Astrocyte (in vitro differentiated cells and primary cell): ENCODE measurements at regions not wholly inside any gene's neighbourhood (a gene's known extent, or its start where the extent isn't known, plus 50 kb on each side); places are given as distances from the start of the nearest gene placed in this dataset.

Experiments used
- EZH2 ChIP-seq: IDR thresholded peaks from 2 replicates; pipeline ENCODE4 v1.6.1; 2012; ENCODE audit warnings: mild to moderate bottlenecking, low read length, inconsistent platforms; ENCODE audit not compliant: insufficient read depth
- TF ChIP-seq, protein P1 (sequence below): IDR thresholded peaks from 2 replicates; pipeline ENCODE4 v1.5.1; 2011; ENCODE audit warnings: low read depth, mild to moderate bottlenecking, inconsistent platforms, low read length, moderate library complexity; ENCODE audit not compliant: insufficient read depth

DNA sequence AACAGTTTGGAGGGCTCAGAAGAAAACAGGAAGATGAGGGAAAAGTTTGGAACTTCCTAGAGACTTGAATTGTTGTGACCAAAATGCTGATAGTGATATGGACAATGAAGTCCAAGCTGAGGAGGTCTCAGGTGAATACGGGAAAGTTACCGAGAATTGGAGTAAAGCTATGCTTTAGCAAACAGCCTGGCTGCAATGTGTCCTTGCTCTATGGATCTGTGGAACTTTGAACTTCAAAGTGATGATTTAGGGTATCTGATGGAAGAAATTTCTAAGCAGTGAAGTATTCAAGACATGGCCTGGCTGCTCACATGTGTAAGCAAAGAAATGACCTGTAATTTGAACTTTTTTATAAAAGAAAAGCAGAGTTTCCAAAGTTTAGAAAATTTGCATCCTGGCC is 240.2 kb upstream of the KLF14 start:
- TF ChIP-seq, protein P1, sequence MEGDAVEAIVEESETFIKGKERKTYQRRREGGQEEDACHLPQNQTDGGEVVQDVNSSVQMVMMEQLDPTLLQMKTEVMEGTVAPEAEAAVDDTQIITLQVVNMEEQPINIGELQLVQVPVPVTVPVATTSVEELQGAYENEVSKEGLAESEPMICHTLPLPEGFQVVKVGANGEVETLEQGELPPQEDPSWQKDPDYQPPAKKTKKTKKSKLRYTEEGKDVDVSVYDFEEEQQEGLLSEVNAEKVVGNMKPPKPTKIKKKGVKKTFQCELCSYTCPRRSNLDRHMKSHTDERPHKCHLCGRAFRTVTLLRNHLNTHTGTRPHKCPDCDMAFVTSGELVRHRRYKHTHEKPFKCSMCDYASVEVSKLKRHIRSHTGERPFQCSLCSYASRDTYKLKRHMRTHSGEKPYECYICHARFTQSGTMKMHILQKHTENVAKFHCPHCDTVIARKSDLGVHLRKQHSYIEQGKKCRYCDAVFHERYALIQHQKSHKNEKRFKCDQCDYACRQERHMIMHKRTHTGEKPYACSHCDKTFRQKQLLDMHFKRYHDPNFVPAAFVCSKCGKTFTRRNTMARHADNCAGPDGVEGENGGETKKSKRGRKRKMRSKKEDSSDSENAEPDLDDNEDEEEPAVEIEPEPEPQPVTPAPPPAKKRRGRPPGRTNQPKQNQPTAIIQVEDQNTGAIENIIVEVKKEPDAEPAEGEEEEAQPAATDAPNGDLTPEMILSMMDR: no peak
- TF ChIP-seq EZH2: no peak
